ENCODE measurements at regions not wholly inside any gene's neighbourhood (a gene's known extent, or its start where the extent isn't known, plus 50 kb on each side); places are given as distances from the start of the nearest gene placed in this dataset.

GRCh38 chr4:12926189-12927066, 557.7 kb downstream of the RAB28 start (continued):
- TF ChIP-seq ZNF670 (CRISPR knock-in tag; IDR thresholded peaks at IDR 0.05; ENCODE audit: borderline replicate concordance) (no peak), HNF4A (CRISPR knock-in tag; IDR thresholded peaks at IDR 0.05) (peak; percentile 64), PPARG (CRISPR knock-in tag; conservative IDR thresholded peaks at IDR 0.05) (peak; percentile 59; the same call in 1 of the 2 replicates), RARA (CRISPR knock-in tag; IDR thresholded peaks at IDR 0.05) (peak; percentile 80), PITX1 (CRISPR knock-in tag; IDR thresholded peaks at IDR 0.05) (peak; percentile 78), CBX5 (CRISPR knock-in tag; IDR thresholded peaks at IDR 0.05; ENCODE audit: borderline replicate concordance) (0 out of 2 replicates have a peak, but pooled peaks have one; percentile 29), DRAP1 (CRISPR knock-in tag; IDR thresholded peaks at IDR 0.05) (peak; percentile 45; the same call in 1 of the 2 replicates), ZNF687 (CRISPR knock-in tag; IDR thresholded peaks at IDR 0.05) (peak; percentile 35; the same call in 1 of the 2 replicates), RERE (CRISPR knock-in tag; IDR thresholded peaks at IDR 0.05; ENCODE audit: low read depth) (no peak), TCF7 (IDR thresholded peaks at IDR 0.05; ENCODE audit: low read depth) (peak; percentile 47; the same call in 1 of the 2 replicates), HMGXB3 (CRISPR knock-in tag; IDR thresholded peaks at IDR 0.05; ENCODE audit: borderline replicate concordance) (no peak; the same call in 1 of the 2 replicates), POLR2AphosphoS5 (IDR thresholded peaks at IDR 0.05; ENCODE audit: low read depth, low read length) (no peak; the same call in 1 of the 2 replicates)

All from HepG2 (cell line).